Thymus (tissue), 11 donors: ENCODE measurements at regions not wholly inside any gene's neighbourhood (a gene's known extent, or its start where the extent isn't known, plus 50 kb on each side); places are given as distances from the start of the nearest gene placed in this dataset.

Source experiments
- DNase-seq, 9 donors: peaks; one replicate each; pipeline ENCODE4 v3.0.0-alpha.2; 2013; ENCODE audit warnings: low spot score in 9 of 9, low read depth in 6 of 9, missing footprints in 1 of 9
- H3K27ac ChIP-seq, 2 donors: one replicate each; pipeline ENCODE4 v1.5.1; 2013; ENCODE audit warnings: control low read depth in 1 of 2, low read depth in 1 of 2, low read length in 1 of 2, mild to moderate bottlenecking in 1 of 2, moderate library complexity in 1 of 2
- H3K27me3 ChIP-seq, 2 donors: one replicate each; pipeline ENCODE4 v1.5.1; 2013; ENCODE audit warnings: low read length in 1 of 2; ENCODE audit not compliant: control insufficient read depth in 2 of 2, insufficient read depth in 1 of 2
- H3K36me3 ChIP-seq, 2 donors: one replicate each; pipeline ENCODE4 v1.5.1; 2013; ENCODE audit warnings: low read length in 1 of 2, mild to moderate bottlenecking in 1 of 2, moderate library complexity in 1 of 2; ENCODE audit not compliant: control insufficient read depth in 2 of 2, insufficient read depth in 2 of 2
- H3K4me1 ChIP-seq, 2 donors: one replicate each; pipeline ENCODE4 v1.5.1; 2013; ENCODE audit warnings: low read length in 2 of 2; ENCODE audit not compliant: control insufficient read depth in 2 of 2, insufficient read depth in 2 of 2
- H3K4me3 ChIP-seq, 2 donors: one replicate each; pipeline ENCODE4 v1.5.1; 2013; ENCODE audit warnings: low read length in 2 of 2, control low read depth in 1 of 2, mild to moderate bottlenecking in 1 of 2
- H3K9me3 ChIP-seq, 2 donors: one replicate each; pipeline ENCODE4 v1.5.1; 2013; ENCODE audit warnings: low read length in 1 of 2, mild to moderate bottlenecking in 1 of 2; ENCODE audit not compliant: control insufficient read depth in 2 of 2, insufficient read depth in 1 of 2
- WGBS: extraction: QIAGEN DNeasy Blood & Tissue Kit; methylation state at CpG from one replicate; pipeline ENCODE4 v1.1.7; 2013; 5-methylcytosine and 5-hydroxymethylcytosine counted together
- donor health status: healthy.

DNA sequence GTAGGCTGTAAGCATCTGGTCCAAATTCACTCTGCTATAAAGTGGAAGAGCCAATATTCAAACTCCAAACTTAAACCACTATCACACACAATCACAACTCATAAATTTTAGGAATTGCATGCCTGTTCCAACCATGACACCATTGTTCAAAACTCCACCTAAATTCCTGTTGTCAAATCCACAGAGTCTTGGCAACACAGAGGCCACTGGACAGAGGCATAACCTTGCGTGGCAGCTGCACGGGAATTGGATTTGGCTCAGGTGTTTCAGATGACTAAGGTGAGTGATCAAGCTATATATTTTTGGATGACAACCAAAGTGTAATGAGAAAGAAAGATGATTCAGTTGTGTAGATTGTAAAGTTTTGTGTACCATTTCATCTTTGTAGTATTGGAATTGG is 422.7 kb upstream of the TNP1 start:
- no peaks in the 10 kb centered on the region for H3K9me3 ChIP-seq
- no peaks in the 10 kb centered on the region for H3K4me1 ChIP-seq
- H3K36me3 ChIP-seq = no peaks in the 10 kb centered on the region
- DNase-seq = no peak
- H3K27me3 ChIP-seq = no peaks in the 10 kb centered on the region
- no peak overlapping the region for H3K4me3 ChIP-seq
- H3K27ac ChIP-seq = no peak overlapping the region
- WGBS = 91% methylated on average over 2 of the region's 2 CpGs

DNA sequence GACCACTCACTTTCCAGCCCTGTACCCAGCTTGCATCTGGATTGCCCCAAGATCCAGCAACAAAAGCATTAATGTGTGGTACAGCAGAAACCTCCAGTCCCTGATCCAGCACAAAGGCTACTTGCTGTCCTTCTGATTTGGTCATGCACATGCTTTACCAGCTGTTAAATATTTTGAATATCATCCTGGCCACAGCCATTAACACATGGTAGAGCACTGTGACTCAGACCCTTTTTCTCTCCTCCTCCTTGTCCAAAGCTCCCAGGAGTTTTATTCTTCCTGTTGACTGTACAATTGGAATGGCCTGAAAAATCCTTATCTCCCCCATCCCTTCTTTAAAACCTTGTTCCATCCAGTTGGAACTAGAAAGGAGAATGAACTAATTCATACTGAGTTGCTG is 419.7 kb upstream of the TNP1 start:
- no peak overlapping the region for H3K27ac ChIP-seq
- H3K27me3 ChIP-seq = no peaks in the 10 kb centered on the region
- H3K4me1 ChIP-seq = no peaks in the 10 kb centered on the region
- no peaks in the 10 kb centered on the region for H3K36me3 ChIP-seq
- H3K4me3 ChIP-seq = no peak overlapping the region
- H3K9me3 ChIP-seq = no peaks in the 10 kb centered on the region
- no peak for DNase-seq

DNA sequence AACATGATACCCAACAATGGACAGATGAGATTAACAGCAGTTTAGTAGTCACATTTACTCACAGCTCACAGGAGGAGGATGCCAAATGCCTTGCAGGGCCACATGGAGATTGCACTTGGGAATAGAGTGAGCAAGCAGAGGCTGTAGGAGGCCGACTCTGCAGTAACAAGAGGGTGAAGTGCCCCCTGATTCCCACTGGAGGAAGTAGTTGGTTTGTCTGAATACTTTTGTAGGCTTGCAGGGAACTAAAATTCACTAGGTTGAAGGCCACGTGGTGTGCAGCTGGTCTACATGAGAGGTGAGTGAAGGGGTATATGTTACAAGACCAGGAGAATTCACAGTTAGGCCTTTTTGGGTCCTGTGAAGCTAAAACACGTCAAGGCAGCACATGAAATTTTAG is 419.3 kb upstream of the TNP1 start:
- Histone ChIP-seq H3K9me3 (no peaks in the 10 kb centered on the region), H3K27me3 (no peaks in the 10 kb centered on the region), H3K27ac (no peak overlapping the region), H3K4me3 (no peak overlapping the region), H3K36me3 (no peaks in the 10 kb centered on the region), H3K4me1 (no peaks in the 10 kb centered on the region)
- DNase-seq = no peak
- 89% methylated on average over 3 of the region's 3 CpGs for WGBS

DNA sequence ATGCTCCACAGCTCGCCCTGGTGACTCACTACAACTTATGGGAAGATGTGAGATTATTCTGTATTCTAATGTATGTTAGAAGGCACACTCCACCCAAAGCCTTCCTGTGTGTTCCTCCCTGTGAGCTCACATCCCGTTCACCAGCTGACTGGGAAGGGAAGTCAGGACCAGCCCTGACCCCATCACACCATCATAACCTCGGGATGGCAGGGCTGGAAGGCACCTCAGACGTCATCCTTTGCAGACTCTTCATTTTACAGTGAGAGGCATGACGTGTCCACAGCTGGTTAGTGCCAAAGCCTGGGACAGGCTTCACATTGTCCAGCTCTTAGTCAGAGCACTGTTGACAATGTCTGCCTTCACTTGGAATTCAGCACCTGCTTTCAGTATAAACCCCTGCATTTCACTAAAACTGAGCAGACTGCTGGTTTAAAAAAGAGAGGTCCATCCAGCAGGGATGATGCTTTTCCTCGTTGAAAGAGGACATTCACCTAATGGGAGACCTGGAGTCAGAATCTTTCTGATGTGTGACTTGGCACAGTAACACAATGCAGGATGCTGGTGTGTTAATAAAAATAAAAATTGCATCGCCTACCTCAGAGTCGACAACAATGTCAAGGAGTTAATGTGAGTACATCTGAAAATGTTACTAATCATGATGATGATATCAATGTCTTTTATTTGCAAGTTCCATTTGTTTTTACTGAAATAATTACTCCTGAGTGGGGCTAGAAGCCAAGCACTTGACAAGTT is 418.0 kb upstream of the TNP1 start:
- WGBS = 90% methylated on average over 8 of the region's 8 CpGs
- DNase-seq = no peak
- no peak overlapping the region for H3K4me3 ChIP-seq
- no peaks in the 10 kb centered on the region for H3K4me1 ChIP-seq
- H3K9me3 ChIP-seq = no peaks in the 10 kb centered on the region
- H3K27me3 ChIP-seq = no peaks in the 10 kb centered on the region
- H3K36me3 ChIP-seq = no peaks in the 10 kb centered on the region
- H3K27ac ChIP-seq = no peak overlapping the region

DNA sequence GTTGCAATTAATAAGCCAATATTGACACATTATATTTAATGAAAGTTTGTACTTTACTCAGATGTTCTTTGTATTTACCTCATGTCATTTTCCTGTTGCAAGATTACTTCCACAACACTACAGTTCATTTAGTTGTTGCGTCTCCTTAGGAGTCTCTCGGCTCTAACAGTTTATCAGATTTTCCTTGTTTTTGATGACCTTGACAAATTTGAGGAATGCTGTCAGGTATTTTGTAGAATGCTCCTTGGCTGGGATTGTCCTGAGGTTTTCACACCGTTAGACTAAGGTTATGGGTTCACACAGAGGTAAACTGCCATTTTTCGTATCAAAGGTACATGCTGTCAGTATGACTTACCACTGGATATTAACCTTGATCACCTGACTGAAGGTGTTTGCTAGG is 416.6 kb upstream of the TNP1 start:
- DNase-seq = no peak
- Histone ChIP-seq H3K4me1 (no peaks in the 10 kb centered on the region), H3K36me3 (no peaks in the 10 kb centered on the region), H3K9me3 (no peaks in the 10 kb centered on the region), H3K27me3 (no peaks in the 10 kb centered on the region), H3K4me3 (no peak overlapping the region), H3K27ac (no peak overlapping the region)
- 95% methylated on average over 4 of the region's 4 CpGs for WGBS

DNA sequence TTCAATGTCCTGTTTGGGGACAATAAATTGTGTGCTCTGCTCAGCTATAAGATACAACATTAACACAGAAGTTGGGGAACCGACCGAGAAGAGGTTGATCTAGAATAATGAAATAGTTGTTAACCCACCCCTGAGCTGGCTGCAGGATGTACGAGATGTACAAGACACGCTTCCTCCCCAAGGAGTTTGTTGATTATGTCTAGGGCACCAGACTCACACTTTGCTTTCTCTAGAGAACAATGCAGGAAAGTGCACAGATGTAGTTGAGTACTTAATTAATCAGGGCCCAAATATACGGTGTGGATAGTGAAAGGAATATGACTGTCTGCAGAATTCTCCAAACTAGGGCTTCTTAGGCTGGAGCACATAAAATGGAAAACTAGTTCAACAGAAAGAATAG is 415.2 kb upstream of the TNP1 start:
- no peaks in the 10 kb centered on the region for H3K9me3 ChIP-seq
- H3K36me3 ChIP-seq = no peaks in the 10 kb centered on the region
- no peak for DNase-seq
- 94% methylated on average over 5 of the region's 5 CpGs for WGBS
- no peak overlapping the region for H3K27ac ChIP-seq
- H3K4me1 ChIP-seq = no peaks in the 10 kb centered on the region
- H3K27me3 ChIP-seq = no peaks in the 10 kb centered on the region
- H3K4me3 ChIP-seq = no peak overlapping the region

DNA sequence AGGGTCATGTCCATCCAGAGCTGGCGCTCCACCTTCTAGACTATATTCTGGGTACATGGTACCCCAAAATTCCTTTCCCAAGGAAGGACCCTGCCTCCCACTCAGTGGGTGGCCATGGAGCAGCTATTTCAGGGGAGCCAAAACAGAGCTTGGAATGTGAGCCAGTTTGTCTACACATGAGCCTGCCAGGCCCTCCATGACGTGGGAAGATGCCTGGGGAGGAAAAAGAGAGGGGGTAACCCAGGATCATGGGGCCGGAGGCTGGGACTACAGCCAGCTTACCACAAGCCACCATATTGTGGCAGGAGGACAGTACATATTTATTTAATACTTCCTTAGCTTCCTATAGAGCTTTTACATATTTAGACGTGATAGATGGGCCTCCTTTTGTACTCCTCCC is 414.7 kb upstream of the TNP1 start:
- H3K9me3 ChIP-seq = no peaks in the 10 kb centered on the region
- WGBS = 93% methylated on average over 4 of the region's 4 CpGs
- DNase-seq = no peak
- no peaks in the 10 kb centered on the region for H3K4me1 ChIP-seq
- no peak overlapping the region for H3K4me3 ChIP-seq
- H3K27me3 ChIP-seq = no peaks in the 10 kb centered on the region
- no peak overlapping the region for H3K27ac ChIP-seq
- no peaks in the 10 kb centered on the region for H3K36me3 ChIP-seq

DNA sequence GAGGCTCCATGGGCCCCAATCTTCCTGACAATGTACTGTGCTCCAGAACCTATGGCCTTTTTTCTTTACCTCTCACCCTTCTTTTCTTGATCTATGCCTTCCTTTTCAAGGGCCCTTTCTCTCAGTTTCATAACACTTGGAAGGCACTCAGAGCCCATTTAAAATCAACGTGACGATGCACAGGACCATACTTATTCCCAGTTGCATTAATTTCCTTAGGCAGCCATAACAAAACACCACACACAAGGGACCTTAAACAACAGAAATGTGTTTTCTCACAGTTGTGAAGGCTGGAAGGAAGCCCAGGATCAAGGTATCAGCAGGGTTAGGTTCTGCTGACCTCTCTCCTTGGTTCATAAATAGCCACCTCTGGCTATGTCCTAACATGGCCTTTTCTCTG is 414.0 kb upstream of the TNP1 start:
- H3K4me1 ChIP-seq = no peaks in the 10 kb centered on the region
- no peak overlapping the region for H3K27ac ChIP-seq
- 97% methylated on average over 2 of the region's 2 CpGs for WGBS
- H3K9me3 ChIP-seq = no peaks in the 10 kb centered on the region
- no peak overlapping the region for H3K4me3 ChIP-seq
- H3K27me3 ChIP-seq = no peaks in the 10 kb centered on the region
- DNase-seq = no peak
- H3K36me3 ChIP-seq = no peaks in the 10 kb centered on the region

DNA sequence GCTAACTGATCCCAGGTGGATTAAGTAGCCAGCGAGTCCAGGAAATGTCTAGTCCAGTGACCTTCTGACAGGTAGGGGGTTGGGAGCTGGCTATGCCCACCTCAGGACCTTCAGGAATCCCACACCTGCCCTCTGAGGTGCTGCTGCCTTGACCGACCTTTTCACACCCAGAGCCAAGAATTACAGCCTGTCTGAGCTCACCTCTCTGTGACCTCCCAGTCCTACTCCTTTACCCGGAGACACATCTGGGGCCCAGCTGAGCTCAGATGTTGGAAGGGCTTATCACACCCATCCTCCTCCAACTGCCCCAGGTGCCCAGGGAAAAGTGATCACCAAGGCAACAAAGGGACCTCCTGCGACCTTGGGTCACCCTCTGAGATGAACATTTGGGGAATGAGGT is 413.3 kb upstream of the TNP1 start:
- no peak overlapping the region for H3K4me3 ChIP-seq
- H3K4me1 ChIP-seq = no peaks in the 10 kb centered on the region
- H3K27ac ChIP-seq = no peak overlapping the region
- H3K27me3 ChIP-seq = no peaks in the 10 kb centered on the region
- WGBS = 88% methylated on average over 4 of the region's 4 CpGs
- no peaks in the 10 kb centered on the region for H3K36me3 ChIP-seq
- no peak for DNase-seq
- H3K9me3 ChIP-seq = no peaks in the 10 kb centered on the region

DNA sequence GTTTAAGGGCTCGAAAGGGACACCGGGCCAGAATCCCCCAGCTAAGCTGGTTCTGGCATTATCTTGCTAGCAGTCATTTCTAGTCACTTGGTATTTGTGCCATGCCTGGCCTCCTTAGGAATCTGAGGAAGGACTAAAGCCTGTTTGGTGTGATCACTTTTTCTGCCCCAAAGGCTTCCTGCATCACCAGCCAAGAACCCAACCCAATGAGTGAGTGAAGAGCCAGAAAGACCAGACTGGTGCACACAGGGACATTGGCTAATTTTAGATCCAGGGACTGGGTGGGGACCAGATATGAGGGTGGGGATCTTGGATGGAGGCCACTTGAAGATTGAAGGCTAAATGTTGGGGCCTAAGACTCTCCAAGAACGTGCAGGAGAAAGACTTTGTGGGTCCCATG is 411.9 kb upstream of the TNP1 start:
- 95% methylated on average over 3 of the region's 3 CpGs for WGBS

More for the DNA sequence above, 411.9 kb upstream of the TNP1 start:
- no peak overlapping the region for H3K27ac ChIP-seq
- no peaks in the 10 kb centered on the region for H3K27me3 ChIP-seq
- H3K4me3 ChIP-seq = no peak overlapping the region
- no peak for DNase-seq
- no peaks in the 10 kb centered on the region for H3K4me1 ChIP-seq
- no peaks in the 10 kb centered on the region for H3K9me3 ChIP-seq
- H3K36me3 ChIP-seq = no peaks in the 10 kb centered on the region
